ENCODE measurements at regions not wholly inside any gene's neighbourhood (a gene's known extent, or its start where the extent isn't known, plus 50 kb on each side); places are given as distances from the start of the nearest gene placed in this dataset.

GRCh38 chr2:129772190-129772579 is 207.3 kb upstream of the RAB6C start:
- Histone ChIP-seq H3K36me3 (ENCODE audit: insufficient read depth, low read length) (no peaks in the 10 kb centered on the region), H3K9ac (ENCODE audit: low read length) (no peak overlapping the region), H3K27me3 (ENCODE audit: low read length) (no peaks in the 10 kb centered on the region), H3K9me2 (replicated peaks; ENCODE audit: insufficient read depth, low read length) (no peaks in the 10 kb centered on the region), H3K4me2 (ENCODE audit: low read depth, low read length, poor library complexity, severe bottlenecking) (no peak overlapping the region), H3K4me3 (ENCODE audit: low read length) (no peak overlapping the region), H3K4me1 (ENCODE audit: low read length) (no peaks in the 10 kb centered on the region), H3K9me3 (ENCODE audit: low read length) (no peaks in the 10 kb centered on the region), H3K27ac (ENCODE audit: low read length) (no peak overlapping the region), H2AFZ (ENCODE audit: low read length) (no peak overlapping the region), H3K79me2 (ENCODE audit: low read length) (no peaks in the 10 kb centered on the region), H4K20me1 (ENCODE audit: insufficient read depth, low read depth, low read length) (no peaks in the 10 kb centered on the region)
- no peak for DNase-seq

DNA sequence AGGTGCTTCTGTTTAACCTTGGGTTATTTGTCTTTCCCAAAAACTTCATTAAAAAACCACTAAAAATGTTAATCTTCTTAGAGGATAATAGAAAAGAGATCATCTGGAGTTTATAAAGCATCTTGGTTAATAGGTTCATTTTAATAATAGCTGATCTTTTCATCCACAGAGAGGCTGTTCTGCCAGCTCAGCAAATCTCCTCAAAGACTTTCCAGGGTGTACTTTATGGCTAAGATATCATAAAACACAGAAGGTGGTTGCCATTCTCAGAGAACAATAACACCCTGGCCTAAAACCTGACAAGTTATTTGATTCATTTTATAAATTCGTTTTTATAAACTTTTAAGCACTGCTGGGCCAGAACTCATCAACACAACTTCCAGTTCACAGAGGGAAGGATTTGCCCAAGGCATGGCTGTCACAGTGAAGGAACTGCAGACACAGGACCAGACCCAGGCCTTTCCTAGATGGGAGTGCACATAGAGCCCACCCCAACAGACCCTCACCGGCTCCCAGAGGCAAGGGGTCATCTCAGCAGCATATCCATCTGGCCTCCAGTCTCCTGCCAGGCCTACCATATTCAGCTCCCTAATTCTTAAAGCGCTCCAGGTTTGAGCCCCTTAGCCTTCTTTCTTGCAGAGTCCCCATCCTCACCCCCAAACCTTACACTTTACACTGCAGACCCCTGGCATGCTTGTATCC is 203.4 kb upstream of the RAB6C start:
- H3K4me3 ChIP-seq (ENCODE audit: low read length), result no peak overlapping the region
- no peak for DNase-seq
- H3K36me3 ChIP-seq (ENCODE audit: insufficient read depth, low read length), result no peaks in the 10 kb centered on the region
- H3K27ac ChIP-seq (ENCODE audit: low read length), result no peak overlapping the region
- H2AFZ ChIP-seq (ENCODE audit: low read length), result no peak overlapping the region
- no peaks in the 10 kb centered on the region for H4K20me1 ChIP-seq (ENCODE audit: insufficient read depth, low read depth, low read length)
- H3K27me3 ChIP-seq (ENCODE audit: low read length), result no peaks in the 10 kb centered on the region
- H3K9me3 ChIP-seq (ENCODE audit: low read length), result no peaks in the 10 kb centered on the region
- no peak overlapping the region for H3K4me2 ChIP-seq (ENCODE audit: low read depth, low read length, poor library complexity, severe bottlenecking)
- H3K4me1 ChIP-seq (ENCODE audit: low read length), result no peaks in the 10 kb centered on the region
- H3K79me2 ChIP-seq (ENCODE audit: low read length), result no peaks in the 10 kb centered on the region
- H3K9me2 ChIP-seq (replicated peaks; ENCODE audit: insufficient read depth, low read length), result no peaks in the 10 kb centered on the region
- H3K9ac ChIP-seq (ENCODE audit: low read length), result no peak overlapping the region

GRCh38 chr2:129777146-129777545 is 202.3 kb upstream of the RAB6C start:
- DNase-seq, result no peak
- Histone ChIP-seq H3K4me2 (ENCODE audit: low read depth, low read length, poor library complexity, severe bottlenecking) (no peak overlapping the region), H3K9ac (ENCODE audit: low read length) (no peak overlapping the region), H3K27me3 (ENCODE audit: low read length) (no peaks in the 10 kb centered on the region), H4K20me1 (ENCODE audit: insufficient read depth, low read depth, low read length) (no peaks in the 10 kb centered on the region), H3K9me3 (ENCODE audit: low read length) (no peaks in the 10 kb centered on the region), H3K36me3 (ENCODE audit: insufficient read depth, low read length) (no peaks in the 10 kb centered on the region), H3K4me1 (ENCODE audit: low read length) (no peaks in the 10 kb centered on the region), H3K27ac (ENCODE audit: low read length) (no peak overlapping the region), H3K9me2 (replicated peaks; ENCODE audit: insufficient read depth, low read length) (no peaks in the 10 kb centered on the region), H3K79me2 (ENCODE audit: low read length) (no peaks in the 10 kb centered on the region), H3K4me3 (ENCODE audit: low read length) (no peak overlapping the region), H2AFZ (ENCODE audit: low read length) (no peak overlapping the region)

DNA sequence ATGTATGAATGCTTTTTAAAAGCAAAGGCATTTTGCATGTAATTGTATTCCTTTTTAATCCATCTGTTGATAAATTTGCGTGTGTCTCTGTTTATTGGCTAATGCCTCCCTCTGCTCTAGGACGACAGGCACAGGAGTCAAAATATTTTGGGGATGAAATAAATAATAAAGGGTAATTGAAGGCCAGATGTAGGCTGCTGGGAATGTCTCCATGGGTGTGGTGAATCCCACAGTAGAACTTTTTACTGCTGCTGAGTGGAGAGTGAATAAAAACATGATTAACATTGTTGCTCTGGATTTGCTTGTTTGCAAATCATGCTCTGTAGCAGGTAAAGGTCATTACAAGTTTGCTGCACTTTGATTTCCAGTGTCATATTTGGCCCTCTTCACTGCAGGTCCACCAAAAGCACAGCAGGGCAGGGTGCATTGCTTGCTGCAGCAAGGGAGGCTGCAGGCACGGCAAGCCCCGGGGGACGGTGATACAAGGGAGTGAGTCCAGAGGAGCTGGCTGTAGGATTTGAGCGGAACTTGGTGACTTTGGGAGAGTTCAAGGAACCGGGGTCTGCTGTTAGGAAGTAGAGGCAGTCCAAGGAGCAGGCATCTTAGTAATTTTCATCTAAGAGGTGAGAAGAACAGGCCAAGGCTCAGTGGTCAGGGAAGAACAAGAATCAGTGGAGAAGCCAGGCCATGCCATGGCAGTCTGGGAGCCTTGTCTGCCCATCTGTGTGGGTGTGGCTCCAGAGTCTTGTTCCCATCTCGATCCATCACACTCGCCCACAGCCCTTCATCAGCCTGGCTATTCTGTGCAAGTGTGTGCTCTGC is 201.5 kb upstream of the RAB6C start:
- Histone ChIP-seq H2AFZ (ENCODE audit: low read length) (no peak overlapping the region), H3K36me3 (ENCODE audit: insufficient read depth, low read length) (no peaks in the 10 kb centered on the region), H3K4me2 (ENCODE audit: low read depth, low read length, poor library complexity, severe bottlenecking) (no peak overlapping the region), H3K27ac (ENCODE audit: low read length) (no peak overlapping the region), H3K4me1 (ENCODE audit: low read length) (no peaks in the 10 kb centered on the region), H4K20me1 (ENCODE audit: insufficient read depth, low read depth, low read length) (no peaks in the 10 kb centered on the region), H3K27me3 (ENCODE audit: low read length) (no peaks in the 10 kb centered on the region), H3K9ac (ENCODE audit: low read length) (no peak overlapping the region), H3K4me3 (ENCODE audit: low read length) (no peak overlapping the region), H3K9me3 (ENCODE audit: low read length) (no peaks in the 10 kb centered on the region), H3K9me2 (replicated peaks; ENCODE audit: insufficient read depth, low read length) (no peaks in the 10 kb centered on the region), H3K79me2 (ENCODE audit: low read length) (no peaks in the 10 kb centered on the region)
- no peak for DNase-seq

- no peaks in the 10 kb centered on the region for H3K27me3 ChIP-seq (ENCODE audit: low read length)
- no peaks in the 10 kb centered on the region for H4K20me1 ChIP-seq (ENCODE audit: insufficient read depth, low read depth, low read length)
- no peak overlapping the region for H2AFZ ChIP-seq (ENCODE audit: low read length)
- no peaks in the 10 kb centered on the region for H3K9me2 ChIP-seq (replicated peaks; ENCODE audit: insufficient read depth, low read length)
- no peak overlapping the region for H3K4me2 ChIP-seq (ENCODE audit: low read depth, low read length, poor library complexity, severe bottlenecking)
- no peaks in the 10 kb centered on the region for H3K79me2 ChIP-seq (ENCODE audit: low read length)
- no peak overlapping the region for H3K27ac ChIP-seq (ENCODE audit: low read length)
- no peak overlapping the region for H3K9ac ChIP-seq (ENCODE audit: low read length)
- no peak overlapping the region for H3K4me3 ChIP-seq (ENCODE audit: low read length)
- DNase-seq, result no peak
- no peaks in the 10 kb centered on the region for H3K9me3 ChIP-seq (ENCODE audit: low read length)
- no peaks in the 10 kb centered on the region for H3K4me1 ChIP-seq (ENCODE audit: low read length)
- no peaks in the 10 kb centered on the region for H3K36me3 ChIP-seq (ENCODE audit: insufficient read depth, low read length)
Measured at GRCh38 chr2:129778584-129778877, 200.9 kb upstream of the RAB6C start.

GRCh38 chr2:129779783-129780182 is 199.7 kb upstream of the RAB6C start:
- no peak overlapping the region for H3K27ac ChIP-seq (ENCODE audit: low read length)
- no peaks in the 10 kb centered on the region for H3K9me2 ChIP-seq (replicated peaks; ENCODE audit: insufficient read depth, low read length)
- no peak overlapping the region for H3K4me3 ChIP-seq (ENCODE audit: low read length)
- H3K9me3 ChIP-seq (ENCODE audit: low read length), result no peaks in the 10 kb centered on the region
- H3K36me3 ChIP-seq (ENCODE audit: insufficient read depth, low read length), result no peaks in the 10 kb centered on the region
- no peak for DNase-seq
- no peaks in the 10 kb centered on the region for H3K27me3 ChIP-seq (ENCODE audit: low read length)
- no peaks in the 10 kb centered on the region for H3K79me2 ChIP-seq (ENCODE audit: low read length)
- H2AFZ ChIP-seq (ENCODE audit: low read length), result no peak overlapping the region
- H3K4me2 ChIP-seq (ENCODE audit: low read depth, low read length, poor library complexity, severe bottlenecking), result no peak overlapping the region
- H3K9ac ChIP-seq (ENCODE audit: low read length), result no peak overlapping the region
- H4K20me1 ChIP-seq (ENCODE audit: insufficient read depth, low read depth, low read length), result no peaks in the 10 kb centered on the region
- H3K4me1 ChIP-seq (ENCODE audit: low read length), result no peaks in the 10 kb centered on the region

DNA sequence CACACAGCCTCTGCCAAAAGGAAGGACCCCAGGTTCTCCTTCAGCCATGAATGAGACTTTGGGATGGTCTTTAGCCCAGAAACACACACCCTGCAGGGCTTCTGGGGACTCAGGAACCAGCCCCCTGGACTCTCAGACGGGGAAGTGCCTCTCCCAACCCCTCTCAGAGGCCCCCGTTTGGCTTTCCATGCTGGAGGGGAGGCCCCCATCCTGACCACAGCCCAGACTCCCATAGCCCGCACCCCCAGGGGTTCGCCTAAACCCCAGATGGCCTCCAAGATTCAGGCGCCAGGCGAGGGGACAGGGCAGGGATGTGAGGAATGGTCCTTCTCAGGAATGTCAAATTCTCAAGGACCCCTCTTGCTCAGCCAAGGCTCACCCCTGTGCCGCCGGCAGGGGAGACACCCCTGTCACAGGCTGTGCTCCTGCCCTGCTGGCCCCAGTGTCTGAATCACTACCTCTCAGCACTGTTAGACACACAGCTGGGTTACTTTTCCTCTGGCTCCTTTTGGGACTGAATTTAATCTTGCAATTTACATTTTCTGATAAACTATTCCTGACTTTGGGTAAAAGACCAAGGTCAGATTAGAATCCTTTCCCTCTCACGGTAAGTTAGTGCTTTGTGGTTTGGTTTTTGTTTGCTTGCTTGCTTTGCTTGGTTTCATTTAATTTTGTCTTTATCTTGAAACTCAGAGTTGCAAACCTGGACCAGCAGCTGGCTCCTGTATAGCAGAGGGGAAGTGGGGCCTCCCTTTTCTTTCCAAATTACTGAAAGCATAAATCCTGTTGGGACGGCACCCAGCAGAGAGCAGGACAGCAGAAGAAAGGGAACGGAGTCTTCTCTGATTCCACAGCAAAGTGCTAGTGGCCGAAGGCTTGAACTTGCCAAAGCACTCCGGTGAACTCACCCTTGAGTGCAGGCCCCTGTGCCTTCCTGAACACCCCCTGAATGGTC is 198.9 kb upstream of the RAB6C start:
- no peak for DNase-seq
- H3K4me1 ChIP-seq (ENCODE audit: low read length), result no peaks in the 10 kb centered on the region
- H3K36me3 ChIP-seq (ENCODE audit: insufficient read depth, low read length), result no peaks in the 10 kb centered on the region
- H2AFZ ChIP-seq (ENCODE audit: low read length), result no peak overlapping the region
- no peaks in the 10 kb centered on the region for H3K9me2 ChIP-seq (replicated peaks; ENCODE audit: insufficient read depth, low read length)
- no peak overlapping the region for H3K4me3 ChIP-seq (ENCODE audit: low read length)
- no peak overlapping the region for H3K27ac ChIP-seq (ENCODE audit: low read length)
- H3K27me3 ChIP-seq (ENCODE audit: low read length), result no peaks in the 10 kb centered on the region
- H3K79me2 ChIP-seq (ENCODE audit: low read length), result no peaks in the 10 kb centered on the region
- H4K20me1 ChIP-seq (ENCODE audit: insufficient read depth, low read depth, low read length), result no peaks in the 10 kb centered on the region
- no peak overlapping the region for H3K4me2 ChIP-seq (ENCODE audit: low read depth, low read length, poor library complexity, severe bottlenecking)
- no peak overlapping the region for H3K9ac ChIP-seq (ENCODE audit: low read length)
- no peaks in the 10 kb centered on the region for H3K9me3 ChIP-seq (ENCODE audit: low read length)
